Activated CD8-positive, alpha-beta memory T cell treated with anti-CD3 and anti-CD28 coated beads for 36 hours (primary cell): ENCODE measurements at regions not wholly inside any gene's neighbourhood (a gene's known extent, or its start where the extent isn't known, plus 50 kb on each side); places are given as distances from the start of the nearest gene placed in this dataset.

Experiments used
- CTCF ChIA-PET: fragments of 350-600 bp; sonication (Branson Sonifier 250); formaldehyde crosslinking; loops from one replicate; lab custom pipeline; 2021; ENCODE audit warnings: antibody characterized with exemption; lab: Charles Lee
- POLR2A ChIA-PET: fragments of 350-600 bp; sonication (Branson Sonifier 250); formaldehyde crosslinking; loops from one replicate; lab custom pipeline; 2021; ENCODE audit warnings: antibody characterized with exemption; lab: Charles Lee

DNA sequence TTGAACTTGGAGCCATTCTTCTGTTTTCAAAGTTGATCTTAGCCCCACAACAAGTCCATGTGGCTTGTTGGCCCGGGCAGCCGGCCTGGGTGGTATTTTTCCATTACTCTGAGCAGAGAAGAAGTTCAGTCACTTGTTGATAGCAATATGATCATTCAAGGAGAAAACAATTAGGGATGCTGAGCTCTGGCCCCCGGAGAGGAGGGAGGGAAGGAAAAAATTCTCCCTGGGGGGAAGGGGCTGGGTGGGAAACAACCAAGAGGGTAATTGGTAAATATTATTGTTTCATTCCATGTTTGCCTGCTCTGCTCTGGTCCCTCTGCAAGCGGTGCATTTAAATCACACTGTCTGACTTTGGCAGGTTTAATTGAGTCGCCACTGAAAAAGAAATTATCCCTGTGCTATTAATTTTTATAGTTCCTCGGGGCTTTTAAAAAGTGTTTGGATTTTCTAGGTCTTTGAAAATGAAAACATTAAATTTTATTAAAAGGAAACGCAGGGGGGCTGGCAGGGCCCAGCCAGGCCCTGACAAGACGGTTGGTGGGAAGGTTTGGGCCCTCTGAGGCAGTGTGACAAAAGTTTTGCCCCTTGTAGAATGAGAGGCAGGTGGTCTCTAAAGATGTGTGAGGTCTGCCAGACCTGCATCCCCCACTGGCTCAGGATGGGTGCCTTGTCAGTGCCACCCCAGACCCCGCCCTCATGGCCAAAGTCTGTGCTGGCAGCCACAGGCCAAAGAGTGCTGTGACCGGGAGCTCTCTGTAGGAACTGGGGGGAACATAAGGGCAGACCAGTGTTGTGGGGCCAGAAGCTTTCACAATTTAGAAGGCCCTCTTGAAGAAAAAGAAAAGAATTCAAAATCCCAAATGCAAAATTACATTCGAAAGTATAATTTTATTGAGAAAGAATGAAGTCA lies 52.5 kb upstream of the SLC14A2 start:
- CTCF ChIA-PET = no interaction called here
- POLR2A ChIA-PET = no interaction called here

DNA sequence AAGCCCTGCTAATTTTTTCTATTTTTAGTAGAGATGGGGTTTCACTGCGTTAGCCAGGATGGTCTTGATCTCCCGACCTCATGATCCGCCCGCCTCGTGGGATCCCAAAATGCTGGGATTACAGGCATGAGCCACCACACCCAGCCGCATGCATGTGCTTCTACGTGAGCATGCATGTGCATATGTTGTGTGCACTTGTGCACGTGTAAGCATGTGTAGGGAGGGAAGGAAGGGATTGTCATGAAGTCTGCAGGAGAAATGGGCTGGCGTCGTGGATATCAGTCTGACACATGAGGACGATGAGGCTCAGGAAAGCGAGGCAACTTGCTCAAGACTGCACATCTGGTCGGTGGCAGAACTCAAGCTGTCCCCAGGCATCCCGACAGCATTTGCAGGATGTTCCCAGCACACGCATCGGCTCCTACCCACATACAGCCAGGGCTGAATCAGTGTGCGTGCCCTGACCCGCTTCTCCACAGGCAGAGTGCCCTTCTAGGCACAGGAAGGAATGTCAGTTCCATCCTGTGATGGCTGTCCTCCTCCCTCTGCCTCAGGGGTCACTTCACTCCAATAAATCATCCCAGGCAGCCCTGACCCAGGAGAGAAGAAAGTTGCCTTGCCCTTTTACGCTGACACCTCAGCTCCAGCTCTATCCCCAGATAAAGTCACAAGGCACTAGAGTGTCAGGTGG lies 49.9 kb upstream of the SLC14A2 start:
- POLR2A ChIA-PET = no interaction called here
- CTCF ChIA-PET = interaction anchor here (0.9 kb wide), 1 partner anchor 9 kb away, joined by 3 read pairs; no protein-coding TSS in a partner anchor
